ENCODE measurements at regions not wholly inside any gene's neighbourhood (a gene's known extent, or its start where the extent isn't known, plus 50 kb on each side); places are given as distances from the start of the nearest gene placed in this dataset.
"Not testable (repeated sequence)": the region's sequence is repeated elsewhere in the genome, so short reads cannot be mapped to it uniquely, and the experiment has no call there.

DNA sequence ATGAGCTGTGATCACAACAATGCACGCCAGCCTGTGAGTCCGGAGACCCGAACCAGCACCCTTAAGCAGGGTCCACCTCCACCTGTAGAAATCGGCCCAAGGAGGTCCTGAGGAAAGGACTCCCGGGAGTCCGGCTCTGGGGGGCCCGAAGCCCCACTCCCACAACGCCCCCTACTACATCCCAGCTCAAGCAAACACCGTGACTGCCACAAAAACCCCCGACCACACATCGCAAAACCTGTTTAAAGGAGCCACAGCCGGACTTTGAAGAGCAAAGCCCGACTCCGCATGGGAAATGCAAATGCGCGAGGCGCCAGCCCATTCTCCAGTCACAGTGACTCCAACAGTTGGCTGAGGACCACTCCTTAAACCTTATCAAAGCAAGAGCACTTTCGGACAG is 682.4 kb downstream of the KCNJ18 start:
- CTCF ChIA-PET = no interaction called here
- intact Hi-C loops (cut with micrococcal nuclease) = no loop called here
- Mint-ChIP-seq H3K36me3 (ENCODE audit: low read depth) (no peaks in the 10 kb centered on the region), H3K27ac (no peak overlapping the region), H3K4me3 (no peak overlapping the region), H3K4me1 (no peaks in the 10 kb centered on the region), H3K27me3 (no peaks in the 10 kb centered on the region), H3K9me3 (peaks cover 23% of the 10 kb centered on the region)
- ATAC-seq (ENCODE audit: low read depth) (no peak), DNase-seq (no peak)
- TF ChIP-seq, protein P1, sequence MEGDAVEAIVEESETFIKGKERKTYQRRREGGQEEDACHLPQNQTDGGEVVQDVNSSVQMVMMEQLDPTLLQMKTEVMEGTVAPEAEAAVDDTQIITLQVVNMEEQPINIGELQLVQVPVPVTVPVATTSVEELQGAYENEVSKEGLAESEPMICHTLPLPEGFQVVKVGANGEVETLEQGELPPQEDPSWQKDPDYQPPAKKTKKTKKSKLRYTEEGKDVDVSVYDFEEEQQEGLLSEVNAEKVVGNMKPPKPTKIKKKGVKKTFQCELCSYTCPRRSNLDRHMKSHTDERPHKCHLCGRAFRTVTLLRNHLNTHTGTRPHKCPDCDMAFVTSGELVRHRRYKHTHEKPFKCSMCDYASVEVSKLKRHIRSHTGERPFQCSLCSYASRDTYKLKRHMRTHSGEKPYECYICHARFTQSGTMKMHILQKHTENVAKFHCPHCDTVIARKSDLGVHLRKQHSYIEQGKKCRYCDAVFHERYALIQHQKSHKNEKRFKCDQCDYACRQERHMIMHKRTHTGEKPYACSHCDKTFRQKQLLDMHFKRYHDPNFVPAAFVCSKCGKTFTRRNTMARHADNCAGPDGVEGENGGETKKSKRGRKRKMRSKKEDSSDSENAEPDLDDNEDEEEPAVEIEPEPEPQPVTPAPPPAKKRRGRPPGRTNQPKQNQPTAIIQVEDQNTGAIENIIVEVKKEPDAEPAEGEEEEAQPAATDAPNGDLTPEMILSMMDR (IDR thresholded peaks at IDR 0.05) = no peak
- POLR2A ChIA-PET = no interaction called here

DNA sequence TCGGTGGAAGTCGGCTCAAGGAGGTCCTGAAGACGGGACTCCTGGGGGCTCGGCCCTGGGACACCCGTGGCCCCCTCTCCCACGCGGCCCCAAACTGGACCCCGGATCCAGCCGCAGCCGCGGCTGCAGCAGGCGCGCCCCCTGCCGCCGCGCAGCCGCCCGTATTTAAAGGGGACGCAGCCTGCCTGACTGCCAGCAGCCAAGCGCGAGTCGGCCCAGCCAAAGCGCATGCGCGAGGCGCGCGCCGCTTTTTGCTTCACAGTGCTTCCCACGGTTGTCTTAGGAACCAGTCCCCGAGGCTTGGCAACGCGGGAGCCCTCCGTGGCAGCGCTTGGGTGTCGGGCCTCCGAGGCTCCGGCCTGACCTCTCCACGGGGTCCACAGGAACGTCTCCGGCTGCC is 684.4 kb downstream of the KCNJ18 start:
- H3K36me3 Mint-ChIP-seq (ENCODE audit: low read depth); intact Hi-C loops (cut with micrococcal nuclease); POLR2A ChIA-PET; CTCF ChIA-PET; ATAC-seq (ENCODE audit: low read depth); H3K4me1 Mint-ChIP-seq; DNase-seq; H3K4me3 Mint-ChIP-seq; H3K27me3 Mint-ChIP-seq; H3K27ac Mint-ChIP-seq: not testable (repeated sequence)
- peaks cover 14% of the 10 kb centered on the region for H3K9me3 Mint-ChIP-seq

DNA sequence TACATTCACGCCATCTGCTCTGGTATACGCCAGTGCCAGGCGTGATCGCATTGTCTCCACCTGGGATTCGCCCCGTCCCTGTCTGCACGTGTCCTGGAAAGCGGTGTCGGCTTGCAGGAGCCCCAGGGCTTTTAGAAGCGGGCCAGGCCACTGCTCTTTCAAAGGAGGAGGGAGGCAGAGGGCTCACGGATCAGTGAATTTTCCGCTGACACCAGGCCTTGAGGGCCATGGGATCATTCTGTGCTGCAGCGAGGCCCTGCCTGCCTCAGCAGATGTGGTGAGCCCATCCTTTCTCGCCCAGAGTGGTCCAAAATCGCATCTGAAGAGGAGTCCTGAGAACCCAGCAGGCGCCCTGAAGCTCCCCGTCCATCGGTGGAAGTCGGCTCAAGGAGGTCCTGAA is 686.4 kb downstream of the KCNJ18 start:
- DNase-seq; H3K27ac Mint-ChIP-seq; H3K27me3 Mint-ChIP-seq; H3K9me3 Mint-ChIP-seq; CTCF ChIA-PET; H3K4me1 Mint-ChIP-seq; H3K4me3 Mint-ChIP-seq; POLR2A ChIA-PET; intact Hi-C loops (cut with micrococcal nuclease); ATAC-seq (ENCODE audit: low read depth); H3K36me3 Mint-ChIP-seq (ENCODE audit: low read depth): not testable (repeated sequence)

DNA sequence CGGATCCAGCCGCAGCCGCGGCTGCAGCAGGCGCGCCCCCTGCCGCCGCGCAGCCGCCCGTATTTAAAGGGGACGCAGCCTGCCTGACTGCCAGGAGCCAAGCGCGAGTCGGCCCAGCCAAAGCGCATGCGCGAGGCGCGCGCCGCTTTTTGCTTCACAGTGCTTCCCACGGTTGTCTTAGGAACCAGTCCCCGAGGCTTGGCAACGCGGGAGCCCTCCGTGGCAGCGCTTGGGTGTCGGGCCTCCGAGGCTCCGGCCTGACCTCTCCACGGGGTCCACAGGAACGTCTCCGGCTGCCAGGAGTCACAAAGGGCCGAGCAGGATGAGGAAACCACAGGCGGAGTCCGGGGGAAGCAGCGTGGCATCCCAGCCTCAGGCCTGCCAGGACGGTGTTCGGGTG is 689.3 kb downstream of the KCNJ18 start:
- H3K4me3 Mint-ChIP-seq; CTCF ChIA-PET; H3K9me3 Mint-ChIP-seq; H3K27ac Mint-ChIP-seq; H3K4me1 Mint-ChIP-seq; POLR2A ChIA-PET; H3K36me3 Mint-ChIP-seq (ENCODE audit: low read depth); intact Hi-C loops (cut with micrococcal nuclease); DNase-seq; H3K27me3 Mint-ChIP-seq; ATAC-seq (ENCODE audit: low read depth): not testable (repeated sequence)

DNA sequence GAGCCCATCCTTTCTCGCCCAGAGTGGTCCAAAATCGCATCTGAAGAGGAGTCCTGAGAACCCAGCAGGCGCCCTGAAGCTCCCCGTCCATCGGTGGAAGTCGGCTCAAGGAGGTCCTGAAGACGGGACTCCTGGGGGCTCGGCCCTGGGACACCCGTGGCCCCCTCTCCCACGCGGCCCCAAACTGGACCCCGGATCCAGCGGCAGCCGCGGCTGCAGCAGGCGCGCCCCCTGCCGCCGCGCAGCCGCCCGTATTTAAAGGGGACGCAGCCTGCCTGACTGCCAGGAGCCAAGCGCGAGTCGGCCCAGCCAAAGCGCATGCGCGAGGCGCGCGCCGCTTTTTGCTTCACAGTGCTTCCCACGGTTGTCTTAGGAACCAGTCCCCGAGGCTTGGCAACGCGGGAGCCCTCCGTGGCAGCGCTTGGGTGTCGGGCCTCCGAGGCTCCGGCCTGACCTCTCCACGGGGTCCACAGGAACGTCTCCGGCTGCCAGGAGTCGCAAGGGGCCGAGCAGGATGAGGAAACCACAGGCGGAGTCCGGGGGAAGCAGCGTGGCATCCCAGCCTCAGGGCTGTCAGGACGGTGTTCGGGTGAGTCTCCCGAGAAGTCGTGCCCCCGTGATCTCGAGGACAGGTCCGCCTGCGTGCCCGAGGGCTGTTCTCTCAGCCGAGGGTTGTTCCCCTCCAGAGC is 691.6 kb downstream of the KCNJ18 start:
- H3K27me3 Mint-ChIP-seq; intact Hi-C loops (cut with micrococcal nuclease); DNase-seq; H3K4me1 Mint-ChIP-seq; H3K9me3 Mint-ChIP-seq; ATAC-seq (ENCODE audit: low read depth); H3K4me3 Mint-ChIP-seq; H3K36me3 Mint-ChIP-seq (ENCODE audit: low read depth); POLR2A ChIA-PET; CTCF ChIA-PET; H3K27ac Mint-ChIP-seq: not testable (repeated sequence)

DNA sequence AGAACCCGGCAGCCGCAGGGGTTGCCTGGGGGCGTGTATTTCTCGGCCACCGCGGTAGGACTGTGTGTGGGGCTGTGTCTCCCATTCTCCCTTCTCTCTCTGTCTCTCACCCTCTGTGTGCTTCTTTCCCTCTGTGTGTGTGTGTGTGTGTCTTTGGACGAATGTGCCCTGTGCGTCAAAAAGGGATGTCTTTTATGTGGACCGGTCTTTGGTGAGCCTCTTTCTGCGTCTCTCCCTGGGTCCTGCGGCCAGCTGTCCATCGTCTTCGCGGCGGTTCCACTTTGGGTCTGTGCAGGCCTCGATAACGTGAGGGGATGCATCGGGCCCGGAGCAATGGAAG is 692.1 kb downstream of the KCNJ18 start:
- DNase-seq; CTCF ChIA-PET; H3K36me3 Mint-ChIP-seq (ENCODE audit: low read depth); POLR2A ChIA-PET; H3K27me3 Mint-ChIP-seq; H3K4me1 Mint-ChIP-seq; intact Hi-C loops (cut with micrococcal nuclease); H3K27ac Mint-ChIP-seq; ATAC-seq (ENCODE audit: low read depth); H3K4me3 Mint-ChIP-seq; H3K9me3 Mint-ChIP-seq: not testable (repeated sequence)

DNA sequence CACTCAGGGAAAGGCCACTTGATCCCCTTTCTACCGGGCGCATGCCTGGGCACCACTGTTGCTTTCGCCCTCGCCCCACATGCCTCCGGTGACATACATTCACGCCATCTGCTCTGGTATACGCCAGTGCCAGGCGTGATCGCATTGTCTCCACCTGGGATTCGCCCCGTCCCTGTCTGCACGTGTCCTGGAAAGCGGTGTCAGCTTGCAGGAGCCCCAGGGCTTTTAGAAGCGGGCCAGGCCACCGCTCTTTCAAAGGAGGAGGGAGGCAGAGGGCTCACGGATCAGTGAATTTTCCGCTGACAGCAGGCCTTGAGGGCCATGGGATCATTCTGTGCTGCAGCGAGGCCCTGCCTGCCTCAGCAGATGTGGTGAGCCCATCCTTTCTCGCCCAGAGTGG is 706.1 kb downstream of the KCNJ18 start:
- POLR2A ChIA-PET; DNase-seq; ATAC-seq (ENCODE audit: low read depth); H3K27ac Mint-ChIP-seq; H3K9me3 Mint-ChIP-seq; CTCF ChIA-PET; H3K27me3 Mint-ChIP-seq; H3K4me1 Mint-ChIP-seq; intact Hi-C loops (cut with micrococcal nuclease); H3K36me3 Mint-ChIP-seq (ENCODE audit: low read depth); H3K4me3 Mint-ChIP-seq: not testable (repeated sequence)

DNA sequence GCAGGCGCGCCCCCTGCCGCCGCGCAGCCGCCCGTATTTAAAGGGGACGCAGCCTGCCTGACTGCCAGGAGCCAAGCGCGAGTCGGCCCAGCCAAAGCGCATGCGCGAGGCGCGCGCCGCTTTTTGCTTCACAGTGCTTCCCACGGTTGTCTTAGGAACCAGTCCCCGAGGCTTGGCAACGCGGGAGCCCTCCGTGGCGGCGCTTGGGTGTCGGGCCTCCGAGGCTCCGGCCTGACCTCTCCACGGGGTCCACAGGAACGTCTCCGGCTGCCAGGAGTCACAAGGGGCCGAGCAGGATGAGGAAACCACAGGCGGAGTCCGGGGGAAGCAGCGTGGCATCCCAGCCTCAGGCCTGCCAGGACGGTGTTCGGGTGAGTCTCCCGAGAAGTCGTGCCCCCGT is 706.7 kb downstream of the KCNJ18 start:
- ATAC-seq (ENCODE audit: low read depth); intact Hi-C loops (cut with micrococcal nuclease); H3K27me3 Mint-ChIP-seq; H3K9me3 Mint-ChIP-seq; DNase-seq; H3K27ac Mint-ChIP-seq; POLR2A ChIA-PET; H3K36me3 Mint-ChIP-seq (ENCODE audit: low read depth); H3K4me3 Mint-ChIP-seq; H3K4me1 Mint-ChIP-seq; CTCF ChIA-PET: not testable (repeated sequence)

DNA sequence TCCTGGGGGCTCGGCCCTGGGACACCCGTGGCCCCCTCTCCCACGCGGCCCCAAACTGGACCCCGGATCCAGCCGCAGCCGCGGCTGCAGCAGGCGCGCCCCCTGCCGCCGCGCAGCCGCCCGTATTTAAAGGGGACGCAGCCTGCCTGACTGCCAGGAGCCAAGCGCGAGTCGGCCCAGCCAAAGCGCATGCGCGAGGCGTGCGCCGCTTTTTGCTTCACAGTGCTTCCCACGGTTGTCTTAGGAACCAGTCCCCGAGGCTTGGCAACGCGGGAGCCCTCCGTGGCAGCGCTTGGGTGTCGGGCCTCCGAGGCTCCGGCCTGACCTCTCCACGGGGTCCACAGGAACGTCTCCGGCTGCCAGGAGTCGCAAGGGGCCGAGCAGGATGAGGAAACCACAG is 712.8 kb downstream of the KCNJ18 start:
- H3K27me3 Mint-ChIP-seq; CTCF ChIA-PET; ATAC-seq (ENCODE audit: low read depth); H3K9me3 Mint-ChIP-seq; DNase-seq; H3K4me1 Mint-ChIP-seq; H3K36me3 Mint-ChIP-seq (ENCODE audit: low read depth); H3K4me3 Mint-ChIP-seq; H3K27ac Mint-ChIP-seq; POLR2A ChIA-PET; intact Hi-C loops (cut with micrococcal nuclease): not testable (repeated sequence)
